OCI-LY7 (cell line): ENCODE measurements at regions not wholly inside any gene's neighbourhood (a gene's known extent, or its start where the extent isn't known, plus 50 kb on each side); places are given as distances from the start of the nearest gene placed in this dataset.

Experiments
- BruUV-seq: library from RNA; stranded (reverse); fragments of 400-500 nt; replicated peaks from 2 replicates; lab custom pipeline; 2021; lab: Mats Ljungman, UMichigan
- CTCF ChIA-PET: fragments of 300-600 bp; sonication (Branson Sonifier 250); formaldehyde crosslinking; loops from one replicate; lab custom pipeline; 2022; ENCODE audit warnings: antibody characterized with exemption; ENCODE audit not compliant: unreplicated experiment; lab: Charles Lee
- POLR2A ChIA-PET: fragments of 300-600 bp; sonication (Branson Sonifier 250); formaldehyde crosslinking; loops from one replicate; lab custom pipeline; 2022; ENCODE audit warnings: antibody characterized with exemption; lab: Charles Lee
- DNase-seq: peaks from one replicate; pipeline ENCODE4 v3.0.0-alpha.2; 2015; ENCODE audit warnings: low spot score
- H2AFZ ChIP-seq: fragments of 200-600 bp; sonication (generic), shearing (Covaris generic); 2 replicates; pipeline ENCODE4 v1.6.1; 2014; ENCODE audit warnings: mild to moderate bottlenecking, antibody characterized with exemption, low read length, moderate library complexity
- H3K27ac ChIP-seq: fragments of 200-600 bp; sonication (generic); 2 replicates; pipeline ENCODE4 v1.5.1; 2014; ENCODE audit warnings: mixed run types, low read depth, mild to moderate bottlenecking, moderate library complexity, low read length, inconsistent platforms; ENCODE audit not compliant: poor library complexity, severe bottlenecking
- H3K36me3 ChIP-seq: fragments of 200-600 bp; sonication (generic); 2 replicates; pipeline ENCODE4 v1.6.1; 2014; ENCODE audit warnings: mild to moderate bottlenecking, antibody characterized with exemption, low read length, moderate library complexity, mixed read lengths; ENCODE audit not compliant: insufficient read depth
- H3K4me1 ChIP-seq: fragments of 200-600 bp; sonication (generic); 2 replicates; pipeline ENCODE4 v1.5.1; 2014; ENCODE audit warnings: mild to moderate bottlenecking, low read length; ENCODE audit not compliant: insufficient read depth, poor library complexity, severe bottlenecking
- H3K4me2 ChIP-seq: fragments of 200-600 bp; sonication (generic); 2 replicates; pipeline ENCODE4 v1.6.1; 2014; ENCODE audit warnings: mild to moderate bottlenecking, low read length
- H3K4me3 ChIP-seq: fragments of 200-600 bp; sonication (generic); 2 replicates; pipeline ENCODE4 v1.5.1; 2014; ENCODE audit warnings: mild to moderate bottlenecking, low read depth, low read length; ENCODE audit not compliant: poor library complexity, severe bottlenecking
- H3K79me2 ChIP-seq: fragments of 200-600 bp; sonication (generic); 2 replicates; pipeline ENCODE4 v1.6.1; 2016; ENCODE audit warnings: low read depth, mild to moderate bottlenecking, low read length, moderate library complexity, mixed read lengths; ENCODE audit not compliant: insufficient read depth
- H3K9me2 ChIP-seq: fragments of 200-600 bp; sonication (generic); 2 replicates; pipeline ENCODE4 v1.6.1; 2016; ENCODE audit warnings: mild to moderate bottlenecking, low read length, mixed read lengths; ENCODE audit not compliant: insufficient read depth
- H3K9me3 ChIP-seq: fragments of 200-600 bp; sonication (generic); 2 replicates; pipeline ENCODE4 v1.6.1; 2014; ENCODE audit warnings: mild to moderate bottlenecking, mixed run types, low read length, mixed read lengths
- H4K20me1 ChIP-seq: fragments of 200-600 bp; sonication (generic); 2 replicates; pipeline ENCODE4 v1.6.1; 2014; ENCODE audit warnings: mild to moderate bottlenecking, antibody characterized with exemption, low read length, moderate library complexity, mixed read lengths; ENCODE audit not compliant: insufficient read depth
- CTCF ChIP-seq: fragments of 200-600 bp; sonication (generic); conservative IDR thresholded peaks from 2 replicates; pipeline ENCODE4 v1.5.1; 2014; ENCODE audit warnings: mild to moderate bottlenecking, antibody characterized with exemption, low read length, moderate library complexity, mixed read lengths
- EZH2phosphoT487 ChIP-seq: fragments of 200-600 bp; sonication (generic); IDR thresholded peaks from 2 replicates; pipeline ENCODE4 v1.6.1; 2018; ENCODE audit warnings: low read depth, borderline replicate concordance, mild to moderate bottlenecking, mixed run types, antibody characterized with exemption, low read length, moderate library complexity, mixed read lengths
- intact Hi-C: fragments of 100-400 bp; cut with micrococcal nuclease; formaldehyde crosslinking; loops from one replicate; pipeline ENCODE4 v1.10.0; 2022; ENCODE audit not compliant: unreplicated experiment

GRCh38 chr6:115842338-115842737, 218.4 kb downstream of the FRK start:
- DNase-seq = no peak
- H3K79me2 ChIP-seq = no peaks in the 10 kb centered on the region
- no peaks in the 10 kb centered on the region for H3K9me3 ChIP-seq
- no peak overlapping the region for H3K4me3 ChIP-seq
- H3K27ac ChIP-seq = no peak overlapping the region
- BruUV-seq = no TSS peak
- TF ChIP-seq CTCF (no peak), EZH2phosphoT487 (no peak)
- H3K4me2 ChIP-seq = no peak overlapping the region
- H3K4me1 ChIP-seq = no peaks in the 10 kb centered on the region
- ChIA-PET POLR2A (no interaction called here), CTCF (no interaction called here)
- no peak overlapping the region for H2AFZ ChIP-seq
- intact Hi-C loops = no loop called here
- no peaks in the 10 kb centered on the region for H3K9me2 ChIP-seq
- H4K20me1 ChIP-seq = no peaks in the 10 kb centered on the region
- no peaks in the 10 kb centered on the region for H3K36me3 ChIP-seq

GRCh38 chr6:115839583-115840181, 221.0 kb downstream of the FRK start:
- H2AFZ ChIP-seq = no peak overlapping the region
- no peaks in the 10 kb centered on the region for H3K9me3 ChIP-seq
- no peak overlapping the region for H3K4me2 ChIP-seq
- no peak for DNase-seq
- POLR2A ChIA-PET = no interaction called here
- no peaks in the 10 kb centered on the region for H4K20me1 ChIP-seq
- CTCF ChIA-PET = no interaction called here
- no peak for TF ChIP-seq CTCF
- no peak for TF ChIP-seq EZH2phosphoT487
- H3K4me1 ChIP-seq = no peaks in the 10 kb centered on the region
- no peak overlapping the region for H3K27ac ChIP-seq
- intact Hi-C loops = no loop called here
- H3K9me2 ChIP-seq = no peaks in the 10 kb centered on the region
- no peaks in the 10 kb centered on the region for H3K79me2 ChIP-seq
- H3K36me3 ChIP-seq = no peaks in the 10 kb centered on the region
- no TSS peak for BruUV-seq
- no peak overlapping the region for H3K4me3 ChIP-seq

- BruUV-seq = no TSS peak
- Histone ChIP-seq H3K4me2 (no peak overlapping the region), H3K4me3 (no peak overlapping the region), H4K20me1 (no peaks in the 10 kb centered on the region), H3K9me2 (no peaks in the 10 kb centered on the region), H3K27ac (no peak overlapping the region), H3K79me2 (no peaks in the 10 kb centered on the region), H2AFZ (no peak overlapping the region), H3K9me3 (no peaks in the 10 kb centered on the region), H3K4me1 (no peaks in the 10 kb centered on the region), H3K36me3 (no peaks in the 10 kb centered on the region)
- TF ChIP-seq CTCF = peak; percentile 71
- no peak for TF ChIP-seq EZH2phosphoT487
- CTCF ChIA-PET = no interaction called here
- POLR2A ChIA-PET = interaction anchor here (1.3 kb wide), 1 partner anchor 9 kb away, joined by 9 read pairs; no protein-coding TSS in a partner anchor
- DNase-seq = peak; percentile 9
- intact Hi-C loops = no loop called here
These were observed 221.8 kb downstream of the FRK start for GRCh38 chr6:115838763-115839401.
